Trophoblast cell (in vitro differentiated cells and primary cell): ENCODE measurements at regions not wholly inside any gene's neighbourhood (a gene's known extent, or its start where the extent isn't known, plus 50 kb on each side); places are given as distances from the start of the nearest gene placed in this dataset.

ENCODE experiments used
- DNase-seq, 2 donors: peaks; one replicate each; pipeline ENCODE4 v3.0.0-alpha.2; 2016
- H2AFZ ChIP-seq: 2 replicates; pipeline ENCODE4 v1.6.1; 2013; ENCODE audit warnings: low read length, moderate library complexity, mild to moderate bottlenecking; ENCODE audit not compliant: insufficient read depth, poor library complexity
- H2AK5ac ChIP-seq: 2 replicates; pipeline ENCODE4 v1.6.1; 2013; ENCODE audit warnings: mild to moderate bottlenecking, low read length
- H2BK120ac ChIP-seq: 2 replicates; pipeline ENCODE4 v1.6.1; 2013; ENCODE audit warnings: low read length, mild to moderate bottlenecking, moderate library complexity; ENCODE audit not compliant: insufficient read depth, poor library complexity
- H2BK12ac ChIP-seq: 2 replicates; pipeline ENCODE4 v1.6.1; 2013; ENCODE audit warnings: mild to moderate bottlenecking, low read length, moderate library complexity
- H2BK5ac ChIP-seq: 2 replicates; pipeline ENCODE4 v1.6.1; 2013; ENCODE audit warnings: low read length, low read depth, moderate library complexity, mild to moderate bottlenecking; ENCODE audit not compliant: poor library complexity
- H3K14ac ChIP-seq: 2 replicates; pipeline ENCODE4 v1.6.1; 2013; ENCODE audit warnings: mild to moderate bottlenecking, low read length
- H3K18ac ChIP-seq: 2 replicates; pipeline ENCODE4 v1.6.1; 2013; ENCODE audit warnings: mild to moderate bottlenecking, low read length
- H3K23ac ChIP-seq: 2 replicates; pipeline ENCODE4 v1.6.1; 2013; ENCODE audit warnings: low read length
- H3K27ac ChIP-seq: 2 replicates; pipeline ENCODE4 v1.5.1; 2013; ENCODE audit warnings: low read depth, mild to moderate bottlenecking, inconsistent platforms, low read length, moderate library complexity
- H3K27me3 ChIP-seq: 2 replicates; pipeline ENCODE4 v1.6.1; 2013; ENCODE audit warnings: inconsistent platforms, mild to moderate bottlenecking, low read length, moderate library complexity; ENCODE audit not compliant: insufficient read depth
- H3K36me3 ChIP-seq, 2 experiments: 1 replicate in 1 of 2; 2 replicates in 1 of 2; pipeline ENCODE4 v1.6.1; 2013; ENCODE audit warnings: low read length in 2 of 2, mild to moderate bottlenecking in 2 of 2, moderate library complexity in 1 of 2; ENCODE audit not compliant: insufficient read depth in 2 of 2, control insufficient read depth in 1 of 2
- H3K4ac ChIP-seq: 2 replicates; pipeline ENCODE4 v1.6.1; 2013; ENCODE audit warnings: low read depth, mild to moderate bottlenecking, low read length, moderate library complexity
- H3K4me1 ChIP-seq, 2 experiments: 1 replicate in 1 of 2; 2 replicates in 1 of 2; pipeline ENCODE4 v1.6.1; 2013; ENCODE audit warnings: low read length in 2 of 2, mild to moderate bottlenecking in 2 of 2, moderate library complexity in 1 of 2; ENCODE audit not compliant: insufficient read depth in 2 of 2, control insufficient read depth in 1 of 2
- H3K4me2 ChIP-seq: 2 replicates; pipeline ENCODE4 v1.6.1; 2013; ENCODE audit warnings: inconsistent platforms, mild to moderate bottlenecking, low read length, moderate library complexity
- H3K4me3 ChIP-seq: 2 replicates; pipeline ENCODE4 v1.5.1; 2013; ENCODE audit warnings: mild to moderate bottlenecking, low read depth, low read length, inconsistent platforms
- H3K79me1 ChIP-seq: one replicate; pipeline ENCODE4 v1.6.1; 2013; ENCODE audit warnings: low read length
- H3K79me2 ChIP-seq: 2 replicates; pipeline ENCODE4 v1.6.1; 2013; ENCODE audit warnings: low read length, mild to moderate bottlenecking; ENCODE audit not compliant: control insufficient read depth, insufficient read depth, poor library complexity
- H3K9ac ChIP-seq: 2 replicates; pipeline ENCODE4 v1.6.1; 2013; ENCODE audit warnings: mild to moderate bottlenecking, low read length
- H3K9me3 ChIP-seq: 2 replicates; pipeline ENCODE4 v1.6.1; 2013; ENCODE audit warnings: low read depth, mild to moderate bottlenecking, control low read depth, inconsistent platforms, low read length; ENCODE audit not compliant: insufficient read depth
- H4K12ac ChIP-seq: 2 replicates; pipeline ENCODE4 v1.6.1; 2013; ENCODE audit warnings: low read depth, mild to moderate bottlenecking, low read length, moderate library complexity
- H4K8ac ChIP-seq: 2 replicates; pipeline ENCODE4 v1.6.1; 2013; ENCODE audit warnings: low read depth, mild to moderate bottlenecking, low read length, moderate library complexity
- H4K91ac ChIP-seq: one replicate; pipeline ENCODE4 v1.6.1; 2013; ENCODE audit warnings: low read depth, mild to moderate bottlenecking, low read length, moderate library complexity
- WGBS: extraction: QIAGEN DNeasy Blood & Tissue Kit; methylation state at CpG from one replicate; pipeline ENCODE4 v1.1.7; 2013; ENCODE audit warnings: missing lambda C conversion rate; ENCODE audit not compliant: insufficient read length, insufficient coverage; ENCODE audit errors: extremely low coverage; 5-methylcytosine and 5-hydroxymethylcytosine counted together

DNA sequence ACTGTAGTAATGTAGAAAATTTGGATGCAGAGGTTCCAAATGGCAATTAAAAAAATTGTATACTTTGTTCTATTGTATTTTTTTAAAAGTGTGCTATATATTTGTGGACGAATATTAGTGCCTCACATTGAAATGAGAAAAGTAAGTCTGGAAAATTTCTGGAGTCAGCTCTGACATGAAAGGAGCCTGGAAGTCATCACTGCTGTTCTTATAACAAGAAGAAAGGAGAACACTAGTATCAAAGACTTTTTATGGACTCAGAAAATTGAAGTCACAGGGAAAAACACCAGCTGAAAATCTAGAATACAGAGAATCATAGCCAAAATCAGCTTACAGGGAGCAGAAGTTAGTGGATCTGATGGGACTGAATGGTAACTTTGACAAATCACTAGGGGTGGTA lies 1450.7 kb upstream of the SPRY2 start:
- no peak overlapping the region for H2AFZ ChIP-seq
- no peak overlapping the region for H3K4me2 ChIP-seq
- no peak overlapping the region for H3K23ac ChIP-seq
- no peaks in the 10 kb centered on the region for H3K27me3 ChIP-seq
- no peaks in the 10 kb centered on the region for H3K79me2 ChIP-seq
- no peak overlapping the region for H3K9ac ChIP-seq
- H3K4ac ChIP-seq: no peak overlapping the region
- H3K4me1 ChIP-seq: no peaks in the 10 kb centered on the region
- H3K4me3 ChIP-seq: no peak overlapping the region
- no peak overlapping the region for H4K8ac ChIP-seq
- no peak overlapping the region for H2BK12ac ChIP-seq
- no peak overlapping the region for H4K12ac ChIP-seq
- WGBS: no CpG with 5 or more reads among the region's 1 CpG
- peak overlapping the region; percentile 78 for H3K27ac ChIP-seq
- H3K9me3 ChIP-seq: no peaks in the 10 kb centered on the region
- no peak overlapping the region for H2AK5ac ChIP-seq
- no peaks in the 10 kb centered on the region for H3K36me3 ChIP-seq
- H2BK120ac ChIP-seq: no peak overlapping the region
- DNase-seq: no peak
- H3K79me1 ChIP-seq: no peaks in the 10 kb centered on the region
- H4K91ac ChIP-seq: no peak overlapping the region
- no peak overlapping the region for H2BK5ac ChIP-seq
- H3K18ac ChIP-seq: no peak overlapping the region
- H3K14ac ChIP-seq: no peak overlapping the region

DNA sequence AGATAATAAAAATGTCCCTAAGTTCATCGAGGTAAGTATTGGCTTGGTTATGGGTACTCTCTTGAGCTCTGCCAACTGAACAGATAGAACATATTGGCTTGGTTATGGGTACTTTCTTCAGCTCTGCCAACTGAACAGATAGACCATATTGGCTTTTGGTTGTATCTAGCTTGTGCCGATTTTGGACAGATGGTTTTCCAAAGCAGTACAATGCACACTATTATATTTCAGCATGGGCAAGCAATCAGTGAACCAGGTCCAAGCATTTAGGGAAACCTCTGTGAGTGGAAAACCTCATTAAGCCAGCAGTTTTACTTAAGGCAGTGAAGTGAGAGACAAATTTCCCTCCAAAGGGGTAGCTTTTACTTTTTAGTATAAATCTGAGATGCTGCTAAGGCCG lies 1440.5 kb upstream of the SPRY2 start:
- H3K79me2 ChIP-seq: no peaks in the 10 kb centered on the region
- no peak overlapping the region for H3K27ac ChIP-seq
- no peaks in the 10 kb centered on the region for H3K9me3 ChIP-seq
- no peak overlapping the region for H2BK5ac ChIP-seq
- H3K4me1 ChIP-seq: no peaks in the 10 kb centered on the region
- no peak overlapping the region for H3K14ac ChIP-seq
- no peak overlapping the region for H2BK12ac ChIP-seq
- no CpG with 5 or more reads among the region's 3 CpGs for WGBS
- no peak overlapping the region for H3K4me3 ChIP-seq
- H3K23ac ChIP-seq: no peak overlapping the region
- H3K18ac ChIP-seq: no peak overlapping the region
- no peaks in the 10 kb centered on the region for H3K27me3 ChIP-seq
- no peak overlapping the region for H4K12ac ChIP-seq
- H2BK120ac ChIP-seq: no peak overlapping the region
- no peaks in the 10 kb centered on the region for H3K79me1 ChIP-seq
- no peak overlapping the region for H2AK5ac ChIP-seq
- H3K36me3 ChIP-seq: no peaks in the 10 kb centered on the region
- H2AFZ ChIP-seq: no peak overlapping the region
- no peak overlapping the region for H4K91ac ChIP-seq
- H4K8ac ChIP-seq: no peak overlapping the region
- DNase-seq: no peak
- no peak overlapping the region for H3K9ac ChIP-seq
- no peak overlapping the region for H3K4me2 ChIP-seq
- H3K4ac ChIP-seq: no peak overlapping the region

DNA sequence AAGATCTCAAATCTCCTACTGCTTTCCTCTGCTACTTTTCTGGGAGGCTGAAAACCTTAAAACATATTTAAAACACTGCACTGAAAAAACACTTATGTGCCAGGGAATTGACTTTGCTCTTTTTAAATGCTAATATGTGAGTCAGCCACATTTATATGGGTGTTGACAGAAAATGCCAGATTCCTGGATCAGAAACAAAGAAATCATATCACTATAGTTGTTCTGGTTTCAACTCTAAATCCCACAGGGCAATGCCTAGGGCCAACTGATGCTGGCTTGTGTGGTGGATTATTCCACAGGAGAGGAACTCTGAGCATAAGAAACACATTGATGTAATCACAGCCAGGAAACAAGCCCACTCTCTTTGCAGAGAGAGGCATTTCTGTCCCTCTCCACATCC lies 1439.0 kb upstream of the SPRY2 start:
- Histone ChIP-seq H3K4ac (no peak overlapping the region), H3K4me1 (no peaks in the 10 kb centered on the region), H3K18ac (no peak overlapping the region), H2AK5ac (no peak overlapping the region), H3K36me3 (no peaks in the 10 kb centered on the region), H2BK12ac (no peak overlapping the region), H3K4me2 (no peak overlapping the region), H3K27ac (no peak overlapping the region), H3K9me3 (no peaks in the 10 kb centered on the region), H3K23ac (no peak overlapping the region), H2BK120ac (no peak overlapping the region), H2BK5ac (no peak overlapping the region), H4K8ac (no peak overlapping the region), H4K12ac (no peak overlapping the region), H3K79me1 (no peaks in the 10 kb centered on the region), H3K9ac (no peak overlapping the region), H2AFZ (no peak overlapping the region), H3K79me2 (no peaks in the 10 kb centered on the region), H3K27me3 (no peaks in the 10 kb centered on the region), H4K91ac (no peak overlapping the region), H3K4me3 (no peak overlapping the region), H3K14ac (no peak overlapping the region)
- no peak for DNase-seq

DNA sequence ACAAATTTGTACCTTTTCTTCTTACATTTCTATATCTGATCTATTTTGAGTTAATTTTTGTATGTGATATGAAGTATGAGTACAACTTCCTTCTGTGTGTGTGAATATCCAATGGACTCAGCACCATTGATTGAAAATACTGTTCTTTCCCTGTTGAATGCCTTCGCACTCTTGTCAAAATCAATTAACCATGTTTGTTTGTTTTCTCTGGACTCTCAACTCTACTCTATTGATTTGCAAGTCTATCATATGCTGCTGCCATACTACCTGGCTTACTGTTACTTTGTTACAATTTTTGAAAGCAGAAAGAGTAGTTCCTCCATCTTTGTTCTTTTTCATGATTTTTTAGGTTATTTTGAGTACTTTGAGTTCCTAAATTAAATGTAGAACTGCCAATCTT lies 1437.4 kb upstream of the SPRY2 start:
- Histone ChIP-seq H2BK12ac (no peak overlapping the region), H2AFZ (no peak overlapping the region), H3K23ac (no peak overlapping the region), H4K8ac (no peak overlapping the region), H2BK120ac (no peak overlapping the region), H3K4me1 (no peaks in the 10 kb centered on the region), H3K9me3 (no peaks in the 10 kb centered on the region), H3K4me3 (no peak overlapping the region), H3K14ac (no peak overlapping the region), H3K79me2 (no peaks in the 10 kb centered on the region), H3K4me2 (no peak overlapping the region), H3K27ac (no peak overlapping the region), H2BK5ac (no peak overlapping the region), H3K27me3 (no peaks in the 10 kb centered on the region), H3K4ac (no peak overlapping the region), H3K9ac (no peak overlapping the region), H2AK5ac (no peak overlapping the region), H3K36me3 (no peaks in the 10 kb centered on the region), H3K18ac (no peak overlapping the region), H3K79me1 (no peaks in the 10 kb centered on the region), H4K91ac (no peak overlapping the region), H4K12ac (no peak overlapping the region)
- DNase-seq: no peak
- no CpG with 5 or more reads among the region's 1 CpG for WGBS

GRCh38 chr13:81773263-81773662 lies 1432.3 kb upstream of the SPRY2 start:
- no peak overlapping the region for H3K4me2 ChIP-seq
- no peaks in the 10 kb centered on the region for H3K9me3 ChIP-seq
- no peak overlapping the region for H3K9ac ChIP-seq
- H2BK120ac ChIP-seq: no peak overlapping the region
- H3K27me3 ChIP-seq: no peaks in the 10 kb centered on the region
- H4K8ac ChIP-seq: no peak overlapping the region
- no peak overlapping the region for H2BK12ac ChIP-seq
- no peak for DNase-seq
- H3K36me3 ChIP-seq: no peaks in the 10 kb centered on the region
- H2AFZ ChIP-seq: no peak overlapping the region
- no peak overlapping the region for H3K18ac ChIP-seq
- no peaks in the 10 kb centered on the region for H3K79me1 ChIP-seq
- no peak overlapping the region for H2AK5ac ChIP-seq
- no peak overlapping the region for H3K27ac ChIP-seq
- no peak overlapping the region for H3K4ac ChIP-seq
- no peak overlapping the region for H3K4me3 ChIP-seq
- H3K4me1 ChIP-seq: no peaks in the 10 kb centered on the region
- H2BK5ac ChIP-seq: no peak overlapping the region
- H3K23ac ChIP-seq: no peak overlapping the region
- H4K12ac ChIP-seq: no peak overlapping the region
- no peak overlapping the region for H4K91ac ChIP-seq
- no peaks in the 10 kb centered on the region for H3K79me2 ChIP-seq
- no CpG with 5 or more reads among the region's 1 CpG for WGBS
- H3K14ac ChIP-seq: no peak overlapping the region
